Ovary (tissue), 3 donors: ENCODE measurements at regions not wholly inside any gene's neighbourhood (a gene's known extent, or its start where the extent isn't known, plus 50 kb on each side); places are given as distances from the start of the nearest gene placed in this dataset.

Source experiments
- CTCF ChIP-seq, 3 donors: fragments of 450-650 bp in 2 of 3; fragments of 200-600 bp in 1 of 3; IDR thresholded peaks; one replicate each; pipeline versions ENCODE4 v1.5.1 to v1.8.0; 2016 to 2022; ENCODE audit warnings: antibody characterized with exemption in 3 of 3, mild to moderate bottlenecking in 1 of 3
- POLR2A ChIP-seq: fragments of 450-650 bp; IDR thresholded peaks from one replicate; pipeline ENCODE4 v1.6.1; 2017; ENCODE audit warnings: antibody characterized with exemption, mild to moderate bottlenecking, moderate library complexity
- donor health status: DM: no; HTN: no; CAD: no.

GRCh38 chr16:55232822-55233221, 91.2 kb upstream of the IRX6 start:
- TF ChIP-seq CTCF (IDR thresholded peaks at IDR 0.05) (no peak), POLR2A (no peak)
